ENCODE measurements at regions not wholly inside any gene's neighbourhood (a gene's known extent, or its start where the extent isn't known, plus 50 kb on each side); places are given as distances from the start of the nearest gene placed in this dataset.

DNA sequence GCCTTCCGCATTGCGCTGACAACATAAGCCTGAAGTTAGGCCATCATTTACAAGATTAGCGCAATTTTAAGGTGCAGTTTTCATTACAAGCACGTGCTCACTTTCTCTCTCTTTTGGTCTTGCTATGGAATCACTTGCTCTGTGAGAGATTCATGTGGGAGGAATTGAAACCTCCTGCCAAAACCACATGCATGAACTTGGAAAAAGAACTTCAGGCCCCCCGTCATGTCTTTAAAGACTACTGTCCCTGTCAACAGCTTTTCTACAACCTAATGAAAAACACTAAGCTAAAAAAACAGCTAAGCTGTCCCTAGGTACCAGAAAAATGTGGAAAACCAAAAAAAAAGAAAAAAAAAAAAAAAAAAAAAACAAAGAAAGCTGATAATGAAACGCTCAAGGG is 1707.6 kb upstream of the RAG2 start:
- in situ Hi-C loops (cut with MboI; ENCODE audit: low sequenced_read_pairs, unreplicated experiment): no loop called here
- TF ChIP-seq, protein P1, sequence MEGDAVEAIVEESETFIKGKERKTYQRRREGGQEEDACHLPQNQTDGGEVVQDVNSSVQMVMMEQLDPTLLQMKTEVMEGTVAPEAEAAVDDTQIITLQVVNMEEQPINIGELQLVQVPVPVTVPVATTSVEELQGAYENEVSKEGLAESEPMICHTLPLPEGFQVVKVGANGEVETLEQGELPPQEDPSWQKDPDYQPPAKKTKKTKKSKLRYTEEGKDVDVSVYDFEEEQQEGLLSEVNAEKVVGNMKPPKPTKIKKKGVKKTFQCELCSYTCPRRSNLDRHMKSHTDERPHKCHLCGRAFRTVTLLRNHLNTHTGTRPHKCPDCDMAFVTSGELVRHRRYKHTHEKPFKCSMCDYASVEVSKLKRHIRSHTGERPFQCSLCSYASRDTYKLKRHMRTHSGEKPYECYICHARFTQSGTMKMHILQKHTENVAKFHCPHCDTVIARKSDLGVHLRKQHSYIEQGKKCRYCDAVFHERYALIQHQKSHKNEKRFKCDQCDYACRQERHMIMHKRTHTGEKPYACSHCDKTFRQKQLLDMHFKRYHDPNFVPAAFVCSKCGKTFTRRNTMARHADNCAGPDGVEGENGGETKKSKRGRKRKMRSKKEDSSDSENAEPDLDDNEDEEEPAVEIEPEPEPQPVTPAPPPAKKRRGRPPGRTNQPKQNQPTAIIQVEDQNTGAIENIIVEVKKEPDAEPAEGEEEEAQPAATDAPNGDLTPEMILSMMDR (IDR thresholded peaks at IDR 0.05; ENCODE audit: borderline replicate concordance, control extremely low read depth, extremely low read depth, insufficient read depth, missing control alignments): no peak
- no peak for DNase-seq (ENCODE audit: low spot score)

DNA sequence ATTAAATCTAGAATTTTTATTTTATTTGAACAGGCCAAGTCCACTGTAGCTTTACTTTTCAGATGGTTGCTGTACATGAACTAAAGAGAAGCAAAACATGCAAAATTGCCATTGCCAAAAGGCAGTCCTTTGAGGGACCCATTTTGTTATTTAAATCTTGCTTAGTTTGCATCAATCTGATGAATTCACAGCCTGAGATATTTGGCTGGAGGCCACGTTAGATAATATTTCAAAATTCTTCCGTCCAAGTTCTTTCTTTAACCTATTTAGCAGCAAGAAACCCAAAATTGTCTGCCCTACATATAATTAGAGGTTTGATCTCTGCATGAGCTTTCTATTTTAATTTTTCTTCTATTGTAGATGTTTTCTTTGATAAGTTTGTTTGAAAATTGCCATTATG is 1706.9 kb upstream of the RAG2 start:
- TF ChIP-seq, protein P1 (IDR thresholded peaks at IDR 0.05; ENCODE audit: borderline replicate concordance, control extremely low read depth, extremely low read depth, insufficient read depth, missing control alignments): no peak
- in situ Hi-C loops (cut with MboI; ENCODE audit: low sequenced_read_pairs, unreplicated experiment): no loop called here
- DNase-seq (ENCODE audit: low spot score): no peak

DNA sequence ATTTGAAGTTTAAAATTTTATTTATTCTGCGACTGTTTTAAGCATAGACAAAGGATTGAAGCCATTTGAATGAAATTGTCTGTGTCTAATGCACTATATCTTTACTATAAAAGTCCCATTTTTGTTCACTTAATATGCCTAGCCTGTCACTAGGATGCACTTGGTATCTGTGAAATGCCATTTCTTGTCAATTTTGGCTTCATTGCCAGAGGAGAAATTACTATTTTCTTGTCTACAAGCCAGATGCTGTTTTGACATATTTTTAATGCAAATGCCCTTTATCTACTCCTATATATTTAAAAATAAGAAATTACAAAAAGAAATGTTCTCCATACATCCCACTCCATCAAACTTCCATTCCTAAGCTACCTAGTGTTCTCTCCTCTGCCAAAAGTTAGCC is 1704.5 kb upstream of the RAG2 start:
- DNase-seq (ENCODE audit: low spot score): no peak
- in situ Hi-C loops (cut with MboI; ENCODE audit: low sequenced_read_pairs, unreplicated experiment): no loop called here
- TF ChIP-seq, protein P1 (IDR thresholded peaks at IDR 0.05; ENCODE audit: borderline replicate concordance, control extremely low read depth, extremely low read depth, insufficient read depth, missing control alignments): no peak

DNA sequence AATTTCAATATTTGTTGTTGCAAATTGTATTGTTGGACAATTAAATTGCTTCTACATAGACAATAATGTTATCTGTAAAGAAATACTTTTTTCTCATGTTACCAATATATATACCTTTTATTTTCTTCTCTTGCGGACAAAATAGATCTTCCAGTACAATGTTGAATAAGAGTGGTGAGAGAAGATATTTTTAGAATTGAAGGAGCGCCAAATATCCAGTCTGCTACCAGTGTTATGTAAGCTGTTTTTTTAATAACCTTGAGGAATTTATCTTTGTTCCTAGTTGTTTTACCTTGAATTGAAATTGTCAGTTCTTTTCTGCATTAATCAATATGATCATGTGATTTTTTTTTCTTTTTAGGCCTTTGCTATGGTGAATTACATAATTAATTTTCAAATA is 1702.5 kb upstream of the RAG2 start:
- in situ Hi-C loops (cut with MboI; ENCODE audit: low sequenced_read_pairs, unreplicated experiment): no loop called here

DNA sequence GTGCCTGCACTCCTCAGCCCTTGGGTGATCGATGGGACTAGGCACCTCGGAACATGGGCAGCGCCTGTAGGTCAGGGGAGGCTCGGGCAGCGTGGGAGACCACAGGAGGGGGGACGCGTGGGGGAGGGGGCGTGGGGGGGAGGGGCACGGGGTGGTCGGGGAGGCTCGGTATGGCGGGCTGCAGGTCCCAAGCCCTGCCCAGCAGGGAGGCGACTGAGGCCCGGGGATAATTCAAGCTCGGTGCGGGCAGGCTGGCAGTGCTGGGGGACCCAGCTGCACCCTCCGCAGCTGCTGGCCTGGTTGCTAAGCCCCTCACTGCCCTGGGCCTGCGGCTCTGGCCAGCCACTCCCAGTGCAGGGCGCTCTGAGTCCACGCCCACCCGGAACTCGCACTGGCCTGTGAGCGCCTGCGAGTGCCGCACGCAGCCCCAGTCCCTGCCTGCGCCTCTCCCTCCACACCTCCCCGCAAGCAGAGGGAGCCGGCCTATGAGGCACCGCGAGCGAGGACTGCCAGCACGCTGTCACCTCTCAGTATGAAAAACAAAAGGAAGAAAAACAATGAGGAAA is 1698.3 kb upstream of the RAG2 start:
- TF ChIP-seq, protein P1 (IDR thresholded peaks at IDR 0.05; ENCODE audit: borderline replicate concordance, control extremely low read depth, extremely low read depth, insufficient read depth, missing control alignments): no peak
- in situ Hi-C loops (cut with MboI; ENCODE audit: low sequenced_read_pairs, unreplicated experiment): no loop called here
- DNase-seq (ENCODE audit: low spot score): no peak

More for the DNA sequence above, 1702.5 kb upstream of the RAG2 start:
- TF ChIP-seq, protein P1 (IDR thresholded peaks at IDR 0.05; ENCODE audit: borderline replicate concordance, control extremely low read depth, extremely low read depth, insufficient read depth, missing control alignments): no peak
- DNase-seq (ENCODE audit: low spot score): no peak

DNA sequence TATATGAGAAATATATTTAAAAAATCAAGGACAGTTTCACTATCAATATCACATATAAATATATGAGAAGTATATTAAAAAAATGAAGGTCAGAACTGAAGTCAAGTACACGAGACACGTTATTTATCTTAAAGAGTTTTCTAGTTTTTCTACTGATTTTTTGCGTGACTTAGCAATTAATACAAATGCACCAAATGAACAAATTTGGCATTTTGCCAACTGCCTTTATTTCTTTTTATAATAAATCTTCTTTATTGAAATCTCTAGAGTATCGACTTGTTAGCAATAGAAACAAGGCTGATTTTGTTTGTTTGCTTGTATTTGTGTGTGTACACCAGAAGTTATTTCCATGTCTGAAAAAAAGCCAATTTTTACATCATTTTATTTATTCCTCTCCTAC is 1684.7 kb upstream of the RAG2 start:
- in situ Hi-C loops (cut with MboI; ENCODE audit: low sequenced_read_pairs, unreplicated experiment): no loop called here

More for the DNA sequence above, 1684.7 kb upstream of the RAG2 start:
- DNase-seq (ENCODE audit: low spot score): no peak
- TF ChIP-seq, protein P1 (IDR thresholded peaks at IDR 0.05; ENCODE audit: borderline replicate concordance, control extremely low read depth, extremely low read depth, insufficient read depth, missing control alignments): no peak

Data from GM13976 (cell line).